VCaP (cell line): ENCODE measurements at regions not wholly inside any gene's neighbourhood (a gene's known extent, or its start where the extent isn't known, plus 50 kb on each side); places are given as distances from the start of the nearest gene placed in this dataset.

Source experiments
- H3K27ac ChIP-seq: fragments of 450-650 bp; 2 replicates; pipeline ENCODE4 v1.5.1; 2017
- TF ChIP-seq, protein P1 (sequence below): fragments of 450-650 bp; conservative IDR thresholded peaks from 2 replicates; pipeline ENCODE4 v1.5.1; 2017; ENCODE audit warnings: mild to moderate bottlenecking, moderate library complexity

DNA sequence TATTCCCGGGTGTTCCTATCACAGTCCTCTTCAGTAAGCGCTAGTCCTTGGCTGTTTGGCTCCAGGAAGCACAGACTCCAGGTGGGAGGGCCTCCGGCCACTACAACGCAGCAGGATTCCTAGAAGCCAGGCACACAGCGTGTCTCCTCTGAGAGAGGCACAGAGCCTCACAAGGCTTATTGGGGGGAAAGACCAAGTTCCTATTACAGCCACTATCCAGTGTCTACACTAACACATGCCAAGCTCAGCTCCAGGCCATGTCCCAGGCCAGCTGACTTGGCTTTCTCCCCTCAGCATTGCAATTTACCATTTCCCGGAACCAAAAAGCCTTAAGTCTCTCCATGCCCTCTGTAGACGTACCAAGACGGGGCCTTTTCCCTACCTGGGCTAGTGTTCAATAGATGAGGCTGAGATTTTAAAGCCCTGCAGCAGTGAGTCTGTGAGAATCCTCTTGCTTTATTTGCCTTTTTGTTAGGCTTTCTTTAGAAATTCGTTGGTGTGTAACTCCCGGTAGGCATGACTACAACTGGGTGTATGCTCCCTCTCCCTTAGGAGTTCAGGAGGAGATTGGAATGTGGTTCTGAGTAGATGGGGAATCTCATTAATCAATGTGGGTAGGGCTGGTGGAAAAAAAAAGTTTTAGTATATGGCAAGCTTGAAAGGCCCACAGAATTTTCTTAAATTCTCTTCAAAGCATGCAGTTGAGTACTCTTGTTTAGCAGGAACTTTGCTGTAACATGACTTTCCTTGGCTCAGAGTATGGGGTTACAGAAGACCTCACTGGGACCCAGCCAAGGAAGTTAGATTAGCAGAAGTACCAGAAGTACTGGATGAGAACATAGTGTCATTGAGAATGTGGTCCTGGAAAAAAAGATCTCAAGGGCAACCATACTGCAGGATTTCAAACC, 84.3 kb upstream of the SLC1A3 start:
- no peak overlapping the region for H3K27ac ChIP-seq
- TF ChIP-seq, protein P1, sequence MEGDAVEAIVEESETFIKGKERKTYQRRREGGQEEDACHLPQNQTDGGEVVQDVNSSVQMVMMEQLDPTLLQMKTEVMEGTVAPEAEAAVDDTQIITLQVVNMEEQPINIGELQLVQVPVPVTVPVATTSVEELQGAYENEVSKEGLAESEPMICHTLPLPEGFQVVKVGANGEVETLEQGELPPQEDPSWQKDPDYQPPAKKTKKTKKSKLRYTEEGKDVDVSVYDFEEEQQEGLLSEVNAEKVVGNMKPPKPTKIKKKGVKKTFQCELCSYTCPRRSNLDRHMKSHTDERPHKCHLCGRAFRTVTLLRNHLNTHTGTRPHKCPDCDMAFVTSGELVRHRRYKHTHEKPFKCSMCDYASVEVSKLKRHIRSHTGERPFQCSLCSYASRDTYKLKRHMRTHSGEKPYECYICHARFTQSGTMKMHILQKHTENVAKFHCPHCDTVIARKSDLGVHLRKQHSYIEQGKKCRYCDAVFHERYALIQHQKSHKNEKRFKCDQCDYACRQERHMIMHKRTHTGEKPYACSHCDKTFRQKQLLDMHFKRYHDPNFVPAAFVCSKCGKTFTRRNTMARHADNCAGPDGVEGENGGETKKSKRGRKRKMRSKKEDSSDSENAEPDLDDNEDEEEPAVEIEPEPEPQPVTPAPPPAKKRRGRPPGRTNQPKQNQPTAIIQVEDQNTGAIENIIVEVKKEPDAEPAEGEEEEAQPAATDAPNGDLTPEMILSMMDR = no peak

DNA sequence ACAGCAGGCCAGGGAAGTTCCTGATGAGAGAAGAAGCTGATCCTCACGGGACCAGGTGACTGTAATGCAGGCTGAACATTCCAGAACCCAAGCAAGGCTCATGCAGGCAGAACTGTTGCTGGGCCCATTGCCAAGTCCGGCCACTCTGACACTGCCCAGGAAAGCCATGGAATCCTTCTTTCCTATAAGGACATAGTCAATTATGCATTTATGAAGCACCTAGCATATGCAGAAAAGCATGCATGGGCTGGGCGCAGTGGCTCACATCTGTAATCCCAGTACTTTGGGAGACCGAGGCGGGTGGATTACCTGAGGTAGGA, 83.7 kb upstream of the SLC1A3 start:
- H3K27ac ChIP-seq = no peak overlapping the region
- TF ChIP-seq, protein P1 = no peak

DNA sequence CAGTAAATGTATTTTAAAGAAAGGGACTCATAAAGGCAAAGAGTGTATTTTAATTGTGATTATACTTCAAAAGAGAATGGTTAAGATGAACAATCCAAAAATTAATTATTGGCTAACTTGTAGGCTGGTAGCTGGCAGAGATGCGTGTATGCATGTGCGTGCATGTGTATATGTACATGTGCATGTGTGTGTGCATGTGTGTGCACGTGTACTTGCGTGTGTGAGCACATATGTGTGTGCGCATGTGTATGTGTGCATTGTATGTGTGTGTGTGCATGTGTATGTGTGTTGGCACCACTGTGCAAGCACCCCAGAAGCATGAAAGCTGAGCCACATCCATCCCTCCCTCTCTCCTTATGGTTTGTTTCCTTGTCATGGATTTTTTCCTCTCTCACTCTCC, 83.0 kb upstream of the SLC1A3 start:
- no peak overlapping the region for H3K27ac ChIP-seq
- TF ChIP-seq, protein P1 = no peak

DNA sequence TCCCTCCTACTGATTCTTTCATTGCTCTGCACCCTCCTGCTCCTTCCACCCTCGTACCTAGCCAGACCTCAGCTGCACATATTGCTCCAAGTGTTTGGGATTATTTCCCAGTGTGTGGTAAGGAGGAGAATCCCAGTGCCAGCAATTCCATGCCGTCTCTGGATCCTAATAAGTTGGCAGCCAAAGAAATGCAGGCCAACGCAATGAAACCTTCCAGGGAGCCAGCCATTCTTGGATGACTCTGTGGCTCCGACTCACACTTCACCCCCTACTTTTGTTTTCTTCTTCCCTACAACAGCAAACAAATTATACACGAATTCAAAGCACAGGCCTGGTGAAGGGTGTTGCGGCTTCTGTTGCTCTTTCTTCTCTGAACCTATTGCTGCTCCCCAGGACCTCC, 82.5 kb upstream of the SLC1A3 start:
- no peak overlapping the region for H3K27ac ChIP-seq
- TF ChIP-seq, protein P1 = no peak

DNA sequence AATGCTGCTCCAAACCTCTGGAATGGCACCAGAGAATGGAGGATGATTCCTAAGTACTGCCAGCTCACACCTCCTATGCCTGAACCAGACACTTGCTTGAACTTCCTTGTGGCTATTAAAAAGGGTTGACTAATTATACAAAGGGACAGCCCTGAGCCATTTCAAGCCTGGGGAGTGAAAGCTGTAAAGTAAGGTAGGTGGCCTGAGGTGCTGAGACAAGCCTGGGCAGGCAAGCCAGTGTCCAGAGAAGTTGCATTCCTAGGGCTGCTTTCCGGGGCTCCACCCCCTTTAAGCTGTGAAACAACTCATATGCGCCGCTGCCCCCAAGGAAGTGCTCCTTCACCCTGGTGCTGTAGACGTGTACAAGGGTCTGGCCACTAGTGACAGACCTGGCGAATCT, 79.9 kb upstream of the SLC1A3 start:
- TF ChIP-seq, protein P1 = no peak

DNA sequence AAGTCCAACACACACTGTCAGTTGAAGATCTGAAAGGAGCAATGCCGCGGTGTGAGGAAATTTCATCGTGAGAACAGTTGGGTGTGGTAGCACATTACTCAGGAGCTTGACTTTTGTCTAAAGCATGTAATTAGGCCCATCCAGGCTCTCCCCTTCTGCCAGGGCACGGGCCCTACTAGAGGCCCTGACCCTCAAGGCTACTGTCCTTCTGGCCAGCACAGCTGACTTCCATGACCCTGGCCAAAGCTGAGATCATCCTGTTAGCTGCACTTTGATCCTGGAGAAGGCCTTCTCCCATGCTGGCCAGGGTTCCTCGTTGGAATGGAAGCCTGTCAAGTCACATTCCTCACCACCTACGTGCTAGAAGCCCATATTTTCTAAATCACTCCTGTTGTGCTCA, 77.8 kb upstream of the SLC1A3 start:
- TF ChIP-seq, protein P1 = no peak

More for the DNA sequence above, 79.9 kb upstream of the SLC1A3 start:
- no peak overlapping the region for H3K27ac ChIP-seq

DNA sequence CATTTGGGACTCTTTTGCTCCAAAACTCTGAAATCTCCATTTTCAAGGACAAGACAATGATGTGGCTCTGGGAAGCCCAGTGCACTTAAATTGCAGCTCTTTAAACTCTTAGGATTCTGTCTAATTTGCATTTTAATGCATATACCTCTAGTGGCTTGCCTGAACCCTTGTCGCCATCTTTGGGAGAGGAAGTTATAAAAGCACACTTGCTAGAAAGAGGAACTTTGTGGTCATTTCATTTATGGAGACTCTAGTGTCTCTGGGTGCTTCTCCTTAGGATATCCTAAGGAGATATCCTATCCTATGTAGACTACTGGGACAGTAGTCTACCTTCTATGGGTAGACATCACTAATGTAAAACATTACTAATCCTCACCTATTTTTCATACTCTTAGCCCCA, 77.3 kb upstream of the SLC1A3 start:
- TF ChIP-seq, protein P1 = no peak
- H3K27ac ChIP-seq = no peak overlapping the region

More for the DNA sequence above, 77.8 kb upstream of the SLC1A3 start:
- no peak overlapping the region for H3K27ac ChIP-seq
